ENCODE measurements at regions not wholly inside any gene's neighbourhood (a gene's known extent, or its start where the extent isn't known, plus 50 kb on each side); places are given as distances from the start of the nearest gene placed in this dataset.

GRCh38 chr18:72601481-72601880 lies 57.3 kb upstream of the CBLN2 start:
- no peak overlapping the region for H3K9ac ChIP-seq (ENCODE audit: low read length)
- no peaks in the 10 kb centered on the region for H3K4me1 ChIP-seq (ENCODE audit: control insufficient read depth, insufficient read depth, low read length)
- no peaks in the 10 kb centered on the region for H3K27me3 ChIP-seq (replicated peaks; ENCODE audit: control insufficient read depth, insufficient read depth, low read length)
- no peak overlapping the region for H3K4me3 ChIP-seq (ENCODE audit: low read length)
- DNase-seq (ENCODE audit: low read depth), result no peak
- H3K36me3 ChIP-seq (ENCODE audit: control insufficient read depth, insufficient read depth, low read length, severe bottlenecking), result no peaks in the 10 kb centered on the region
- peaks cover 3% of the 10 kb centered on the region for H3K9me3 ChIP-seq (ENCODE audit: control insufficient read depth, low read length)

Data from adipocyte (in vitro differentiated cells).